GM18868 (cell line): ENCODE measurements at regions not wholly inside any gene's neighbourhood (a gene's known extent, or its start where the extent isn't known, plus 50 kb on each side); places are given as distances from the start of the nearest gene placed in this dataset.

Source experiments
- ATAC-seq: cut with Tn5 transposase; IDR thresholded peaks from one replicate; pipeline ENCODE4 v1.9.1; 2021; ENCODE audit warnings: mild to moderate bottlenecking, moderate library complexity; ENCODE audit not compliant: unreplicated experiment

DNA sequence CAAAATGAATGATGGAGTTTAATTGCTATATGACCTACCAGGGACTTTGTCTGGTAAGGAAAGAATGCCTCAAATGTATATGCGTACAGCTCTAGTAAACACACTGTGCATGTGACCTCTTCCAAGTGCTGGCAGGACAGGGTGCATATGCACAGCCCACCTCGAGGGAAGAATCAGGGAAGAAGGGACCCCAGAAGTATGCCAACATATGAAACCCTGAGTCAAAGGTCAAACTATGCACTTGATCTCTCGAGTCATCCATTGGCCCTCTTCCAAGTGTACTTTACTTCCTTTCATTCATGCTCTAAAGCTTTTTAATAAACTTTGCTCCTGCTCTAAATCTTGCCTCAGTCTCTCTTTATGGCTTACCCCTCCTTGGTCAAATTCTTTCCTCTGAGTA is 804.6 kb upstream of the COX7C start:
- ATAC-seq = no peak

DNA sequence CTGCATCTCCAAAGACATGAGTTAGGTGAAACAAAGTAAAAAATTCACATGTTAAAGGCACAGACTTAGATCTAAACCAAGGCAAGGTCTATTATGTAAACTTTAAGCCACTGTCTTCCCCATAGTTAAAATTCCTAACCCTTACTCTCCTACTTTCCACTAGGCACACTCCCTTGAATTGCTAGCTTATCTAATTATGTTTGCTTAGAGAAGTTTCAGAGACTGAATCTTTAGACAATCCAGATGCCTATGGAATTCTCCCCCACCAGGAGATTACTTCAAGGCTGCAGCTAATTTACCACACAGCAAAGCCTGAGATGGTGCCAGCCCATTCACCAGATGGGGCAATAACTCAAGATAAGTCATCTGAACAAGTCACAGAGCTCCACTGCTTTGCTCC is 803.1 kb upstream of the COX7C start:
- ATAC-seq = no peak

DNA sequence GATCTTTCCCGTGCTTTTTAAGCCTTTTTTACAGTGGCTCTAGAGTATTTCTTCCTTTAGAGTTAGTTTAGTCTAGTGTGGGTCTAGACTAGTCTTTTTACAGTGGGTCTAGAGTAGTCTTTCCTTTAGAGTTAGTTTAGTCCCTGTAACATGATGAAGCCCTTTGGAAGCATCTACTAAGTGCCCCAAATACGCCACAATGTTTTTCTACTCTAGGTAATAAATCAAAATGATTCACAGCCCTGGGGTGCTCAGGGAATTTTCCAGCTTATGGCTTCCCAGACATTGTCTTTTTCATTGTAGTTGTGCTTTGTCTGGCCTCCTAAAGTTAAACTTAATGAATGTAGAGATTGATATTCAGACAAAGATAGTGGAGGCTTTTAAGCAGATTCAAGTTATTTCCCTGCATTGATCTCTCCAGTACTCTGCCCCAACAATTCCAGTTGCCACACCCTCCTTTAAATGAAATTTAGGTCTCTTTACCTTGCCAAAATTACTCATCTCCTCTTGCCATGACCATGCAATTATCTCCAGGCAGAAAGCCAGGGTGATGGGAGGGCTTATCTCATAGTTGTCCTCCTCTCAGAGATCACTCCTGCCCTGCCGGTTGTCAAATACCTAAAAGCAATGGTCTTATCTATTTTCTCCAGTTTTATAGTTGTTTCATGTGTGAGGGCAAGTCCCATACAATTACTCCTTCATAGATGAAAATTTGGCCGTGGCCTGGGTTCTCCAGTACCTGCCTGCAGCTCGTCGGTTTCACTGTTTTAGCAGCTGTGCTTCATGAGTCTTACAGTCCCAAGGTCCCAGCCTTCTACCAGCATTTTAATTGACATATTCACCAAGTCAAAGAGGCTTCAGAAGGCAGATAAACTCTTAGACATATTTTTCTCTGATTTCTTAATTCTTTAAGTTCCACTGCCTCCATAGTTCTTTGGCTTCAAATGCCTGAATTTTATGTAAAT is 794.0 kb upstream of the COX7C start:
- no peak for ATAC-seq

- no peak for ATAC-seq
Observed at GRCh38 chr5:85838781-85839180, 779.0 kb upstream of the COX7C start.

- ATAC-seq = no peak
Observed at GRCh38 chr5:85841653-85842052, 776.1 kb upstream of the COX7C start.

- no peak for ATAC-seq
Observed at GRCh38 chr5:85843535-85843934, 774.2 kb upstream of the COX7C start.

GRCh38 chr5:85849411-85849810 is 768.3 kb upstream of the COX7C start:
- ATAC-seq = no peak

DNA sequence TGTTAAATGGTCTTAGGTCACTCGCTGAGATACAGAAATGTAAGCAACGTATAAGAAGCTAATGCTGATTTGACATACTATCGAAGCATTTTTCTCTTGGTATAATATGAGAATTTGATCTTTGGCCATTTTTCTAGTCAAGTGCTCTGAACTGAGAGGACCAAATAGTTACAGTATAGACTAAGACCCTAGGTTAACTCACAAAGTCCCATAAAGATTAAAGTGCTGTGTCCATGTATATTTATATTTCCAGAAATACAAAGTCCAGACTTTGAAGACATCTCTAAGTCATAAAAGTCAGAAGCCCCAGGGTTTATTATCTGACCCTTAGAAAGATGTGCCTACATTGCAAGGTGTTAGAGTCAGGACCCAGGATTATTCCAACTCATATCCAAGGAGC is 752.4 kb upstream of the COX7C start:
- no peak for ATAC-seq

DNA sequence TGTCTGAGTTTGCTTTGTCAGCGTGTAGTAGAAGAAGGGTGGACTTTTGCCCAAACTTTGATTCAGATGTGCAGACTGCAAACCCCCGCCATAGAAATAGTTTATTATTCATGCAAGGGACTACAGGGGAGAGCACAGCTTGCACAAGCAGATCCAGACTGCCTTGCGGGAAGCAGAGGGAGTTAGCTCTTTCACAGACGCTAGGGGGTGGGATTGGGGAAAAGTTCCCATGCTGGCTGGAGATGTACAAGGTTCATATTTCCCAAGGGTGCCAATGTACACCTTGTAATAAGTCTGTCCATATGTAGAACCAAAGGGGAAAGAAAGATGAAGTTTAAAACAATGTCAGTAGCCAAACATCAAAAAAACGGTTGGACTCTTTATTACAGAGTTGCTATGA is 749.7 kb upstream of the COX7C start:
- ATAC-seq = no peak

DNA sequence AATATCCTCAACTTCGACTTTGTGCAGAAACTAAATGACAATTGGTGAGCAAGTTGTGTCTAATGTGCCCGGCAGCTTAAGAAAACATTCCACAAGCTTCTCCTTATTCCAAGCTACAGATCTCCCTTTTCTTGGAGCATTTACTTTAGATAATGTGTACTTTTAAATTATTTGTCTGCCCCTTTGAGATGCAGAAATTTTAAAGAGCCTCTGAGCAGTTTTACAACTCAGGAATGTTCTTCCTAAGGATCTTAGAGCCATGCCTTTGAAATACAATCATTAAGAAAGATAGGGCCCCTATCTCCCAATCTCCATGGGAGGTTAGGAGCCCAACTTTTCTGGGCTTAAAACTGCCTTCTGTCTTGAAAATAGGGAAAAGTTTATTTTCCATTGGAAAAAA is 723.7 kb upstream of the COX7C start:
- ATAC-seq = no peak

DNA sequence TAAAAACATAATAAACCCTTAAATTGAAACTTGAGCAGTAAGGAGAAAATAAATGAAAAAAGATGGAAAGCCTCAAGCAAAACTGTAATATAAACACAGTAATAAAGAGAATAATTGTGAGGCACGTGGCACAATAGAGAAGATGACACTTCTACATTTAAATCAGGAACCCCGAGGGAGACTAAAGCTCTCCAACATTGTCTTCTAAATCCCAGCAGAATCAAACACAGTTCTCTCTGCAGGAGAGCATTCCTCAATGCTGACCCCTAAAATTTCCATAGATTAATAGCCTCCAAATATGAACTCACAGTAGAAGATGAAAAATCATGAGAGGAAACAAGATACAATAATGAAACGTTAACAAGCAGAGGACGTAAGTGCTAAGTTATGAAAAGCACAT is 721.2 kb upstream of the COX7C start:
- no peak for ATAC-seq

- ATAC-seq = no peak
Observed at GRCh38 chr5:85906460-85906859, 711.3 kb upstream of the COX7C start.

GRCh38 chr5:85910335-85910734 is 707.4 kb upstream of the COX7C start:
- ATAC-seq = no peak

GRCh38 chr5:85920984-85921383 is 696.8 kb upstream of the COX7C start:
- ATAC-seq = no peak

- ATAC-seq = no peak
Observed at GRCh38 chr5:85921590-85921989, 696.2 kb upstream of the COX7C start.

DNA sequence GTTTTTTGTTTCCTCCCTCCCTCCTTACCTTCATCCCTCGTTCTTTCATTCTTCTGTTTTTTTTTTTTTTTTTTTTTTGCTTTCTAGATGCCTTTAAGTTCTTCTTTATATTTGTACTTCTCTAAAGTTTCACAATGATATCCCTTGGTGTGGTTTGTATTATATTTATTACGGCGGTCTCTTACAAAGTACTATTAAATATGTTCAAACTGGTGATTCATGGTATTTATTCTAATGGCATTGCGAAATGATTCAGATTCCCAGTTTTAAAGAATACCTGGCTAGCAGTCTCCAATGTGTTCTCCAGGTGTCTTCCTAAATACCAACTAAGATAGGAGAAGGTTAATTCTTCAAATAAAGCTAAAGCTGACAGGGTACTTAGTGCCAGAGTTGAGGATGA is 690.1 kb upstream of the COX7C start:
- ATAC-seq = no peak

DNA sequence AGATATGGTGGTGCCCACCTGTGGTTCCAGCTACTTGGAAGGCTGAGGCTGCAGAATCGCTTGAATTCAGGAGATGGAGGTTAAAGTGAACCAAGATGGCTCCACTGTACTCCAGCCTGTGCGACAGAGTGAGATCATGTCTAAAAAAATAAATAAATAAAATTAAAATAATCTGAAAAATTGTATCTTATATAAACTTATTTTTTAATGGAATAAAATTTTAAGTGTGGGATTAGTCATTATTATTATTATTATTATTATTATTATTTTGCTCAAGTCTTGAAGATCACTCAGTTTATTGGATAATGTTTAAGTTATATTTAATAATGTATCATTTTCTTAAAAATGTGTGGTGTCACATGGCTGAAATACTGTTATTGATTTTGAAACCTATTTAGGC is 688.0 kb upstream of the COX7C start:
- ATAC-seq = no peak

DNA sequence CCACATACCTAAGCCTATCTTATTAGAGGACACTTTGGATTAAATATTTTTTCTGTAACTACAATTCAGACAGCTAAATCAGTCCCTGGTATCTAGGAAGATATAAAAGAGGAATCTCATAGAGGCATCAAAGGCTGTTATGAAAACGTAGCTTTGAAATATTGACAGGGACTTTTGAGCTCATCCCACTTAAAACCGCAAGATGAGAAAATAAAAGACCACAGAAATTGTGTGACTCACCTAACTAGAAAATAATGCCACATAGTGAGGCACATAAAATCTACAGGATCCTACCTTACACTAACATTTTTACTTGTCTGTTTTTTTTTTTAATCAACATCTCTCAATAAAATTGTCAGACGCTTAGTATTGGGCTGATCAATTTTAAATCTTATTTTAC is 686.5 kb upstream of the COX7C start:
- ATAC-seq = no peak

DNA sequence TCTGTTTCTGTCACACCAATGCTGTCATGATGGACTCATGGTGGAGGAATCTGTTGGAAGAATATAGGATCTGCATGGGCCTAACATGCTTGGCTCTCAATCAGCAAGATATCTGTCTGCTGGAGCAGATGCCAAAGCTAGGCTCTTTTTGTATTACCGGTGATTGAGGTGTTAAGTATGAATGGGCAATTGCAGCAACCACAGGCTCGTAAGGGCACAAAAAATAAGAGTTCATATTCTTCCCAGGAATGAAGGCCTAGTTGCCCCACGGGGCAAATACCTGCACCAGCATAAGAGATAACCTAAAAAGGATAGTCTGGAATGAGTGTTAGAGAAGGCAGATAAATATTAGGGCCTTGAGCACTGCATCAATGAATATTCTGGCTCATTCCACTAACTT is 679.5 kb upstream of the COX7C start:
- ATAC-seq = no peak

- no peak for ATAC-seq
Observed at GRCh38 chr5:85951707-85952210, 666.0 kb upstream of the COX7C start.

DNA sequence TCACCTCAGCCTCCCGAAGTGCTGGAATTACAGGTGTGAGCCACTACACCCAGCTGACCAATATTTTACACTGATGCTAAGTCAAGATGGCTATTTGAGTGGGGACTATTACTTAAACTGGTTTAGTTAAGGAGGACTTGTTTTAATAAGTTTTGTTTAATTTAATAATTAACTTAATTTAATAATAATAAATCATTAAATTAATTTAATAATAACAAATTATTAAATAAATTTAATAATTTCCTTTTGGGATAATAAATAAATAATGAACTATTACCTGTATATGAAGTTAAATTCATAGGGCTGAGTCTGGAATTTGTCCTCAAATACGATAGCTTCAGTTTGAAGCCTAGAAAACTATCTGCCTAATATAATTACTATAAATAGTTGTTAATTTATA is 665.1 kb upstream of the COX7C start:
- ATAC-seq = no peak

GRCh38 chr5:85967681-85968080 is 650.1 kb upstream of the COX7C start:
- no peak for ATAC-seq

- no peak for ATAC-seq
Observed at GRCh38 chr5:85972539-85972938, 645.2 kb upstream of the COX7C start.
